ENCODE measurements at regions not wholly inside any gene's neighbourhood (a gene's known extent, or its start where the extent isn't known, plus 50 kb on each side); places are given as distances from the start of the nearest gene placed in this dataset.

- DNase-seq (ENCODE audit: extremely low read depth, low read depth), result no peak
- H3K4me3 ChIP-seq (replicated peaks; ENCODE audit: low read depth, low read length), result no peak overlapping the region
- TF ChIP-seq, protein P1, sequence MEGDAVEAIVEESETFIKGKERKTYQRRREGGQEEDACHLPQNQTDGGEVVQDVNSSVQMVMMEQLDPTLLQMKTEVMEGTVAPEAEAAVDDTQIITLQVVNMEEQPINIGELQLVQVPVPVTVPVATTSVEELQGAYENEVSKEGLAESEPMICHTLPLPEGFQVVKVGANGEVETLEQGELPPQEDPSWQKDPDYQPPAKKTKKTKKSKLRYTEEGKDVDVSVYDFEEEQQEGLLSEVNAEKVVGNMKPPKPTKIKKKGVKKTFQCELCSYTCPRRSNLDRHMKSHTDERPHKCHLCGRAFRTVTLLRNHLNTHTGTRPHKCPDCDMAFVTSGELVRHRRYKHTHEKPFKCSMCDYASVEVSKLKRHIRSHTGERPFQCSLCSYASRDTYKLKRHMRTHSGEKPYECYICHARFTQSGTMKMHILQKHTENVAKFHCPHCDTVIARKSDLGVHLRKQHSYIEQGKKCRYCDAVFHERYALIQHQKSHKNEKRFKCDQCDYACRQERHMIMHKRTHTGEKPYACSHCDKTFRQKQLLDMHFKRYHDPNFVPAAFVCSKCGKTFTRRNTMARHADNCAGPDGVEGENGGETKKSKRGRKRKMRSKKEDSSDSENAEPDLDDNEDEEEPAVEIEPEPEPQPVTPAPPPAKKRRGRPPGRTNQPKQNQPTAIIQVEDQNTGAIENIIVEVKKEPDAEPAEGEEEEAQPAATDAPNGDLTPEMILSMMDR (IDR thresholded peaks at IDR 0.05; ENCODE audit: low read depth, low read length, missing control alignments), result no peak
Observed at GRCh38 chr7:57250801-57251200, 118.6 kb upstream of the ZNF479 start.

DNA sequence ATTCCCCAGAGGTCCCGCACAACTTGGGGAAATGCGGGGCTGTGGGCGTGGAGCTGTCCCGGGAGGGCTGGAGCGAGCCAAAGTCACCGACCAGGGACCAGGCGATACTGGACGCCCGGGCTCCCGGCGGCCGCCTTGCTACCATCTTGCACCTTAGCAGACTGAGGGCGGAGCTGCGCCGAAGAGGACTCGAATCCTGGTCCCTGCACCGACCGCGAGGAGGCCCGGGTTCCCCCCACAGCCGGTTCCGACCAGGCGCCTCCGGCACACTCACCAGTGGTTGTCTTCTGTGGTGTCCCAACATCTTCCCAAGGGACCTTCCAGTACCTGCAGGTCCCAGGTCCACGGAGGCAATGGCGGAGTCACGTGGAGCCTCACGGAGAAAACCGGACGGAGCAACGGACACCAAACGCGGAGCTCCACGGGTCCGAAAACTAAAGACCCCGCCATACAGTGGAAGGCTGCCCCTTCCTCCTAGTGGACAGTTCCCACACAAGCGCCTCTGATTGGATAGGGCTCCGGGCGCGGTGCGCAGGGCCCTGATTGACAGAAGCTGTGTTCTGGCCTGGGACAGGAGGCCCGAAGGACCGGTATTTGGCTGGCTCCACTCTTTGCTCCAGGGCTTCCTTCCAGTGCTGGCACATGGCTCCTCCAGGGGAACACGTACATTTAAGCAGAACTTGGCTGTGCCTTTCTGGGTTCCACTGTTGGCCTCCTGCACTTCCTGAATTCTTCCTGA is 124.6 kb upstream of the ZNF479 start:
- no peak for DNase-seq (ENCODE audit: extremely low read depth, low read depth)
- no peak overlapping the region for H3K4me3 ChIP-seq (replicated peaks; ENCODE audit: low read depth, low read length)
- TF ChIP-seq, protein P1 (IDR thresholded peaks at IDR 0.05; ENCODE audit: low read depth, low read length, missing control alignments), result no peak

DNA sequence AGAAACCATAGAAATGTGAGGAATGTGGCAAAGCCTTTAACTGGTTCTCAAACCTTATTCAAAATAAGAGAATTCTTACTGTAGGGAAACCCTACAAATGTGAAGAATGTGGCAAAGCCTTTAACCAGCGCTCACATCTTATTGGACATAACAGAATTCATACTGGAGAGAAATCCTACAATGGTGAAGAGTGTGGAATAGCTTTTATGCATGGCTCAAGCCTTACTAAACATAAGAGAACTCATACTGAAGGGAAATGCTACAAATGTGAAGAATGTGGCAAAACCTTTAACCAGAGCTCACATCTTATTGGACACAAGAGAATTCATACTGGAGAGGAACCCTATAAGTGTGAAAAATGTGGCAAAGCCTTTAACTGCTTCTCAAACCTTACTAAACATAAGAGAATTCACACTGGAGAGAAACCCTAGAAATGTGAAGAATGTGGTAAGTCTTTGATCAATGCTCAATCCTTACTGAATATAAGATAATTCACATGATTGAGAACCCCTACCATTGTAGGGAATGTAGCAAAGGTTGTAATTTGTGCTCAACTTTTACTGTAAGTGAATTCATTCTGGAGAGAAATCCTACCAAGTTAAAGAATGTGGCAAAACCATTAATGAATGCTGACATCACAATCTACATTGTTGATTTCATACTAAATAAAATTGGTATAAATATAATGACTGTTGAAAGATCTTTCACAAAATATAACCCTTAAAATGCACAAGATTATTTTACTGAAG is 142.5 kb upstream of the ZNF479 start:
- no peak for DNase-seq (ENCODE audit: extremely low read depth, low read depth)
- H3K4me3 ChIP-seq (replicated peaks; ENCODE audit: low read depth, low read length), result no peak overlapping the region
- TF ChIP-seq, protein P1 (IDR thresholded peaks at IDR 0.05; ENCODE audit: low read depth, low read length, missing control alignments), result no peak

DNA sequence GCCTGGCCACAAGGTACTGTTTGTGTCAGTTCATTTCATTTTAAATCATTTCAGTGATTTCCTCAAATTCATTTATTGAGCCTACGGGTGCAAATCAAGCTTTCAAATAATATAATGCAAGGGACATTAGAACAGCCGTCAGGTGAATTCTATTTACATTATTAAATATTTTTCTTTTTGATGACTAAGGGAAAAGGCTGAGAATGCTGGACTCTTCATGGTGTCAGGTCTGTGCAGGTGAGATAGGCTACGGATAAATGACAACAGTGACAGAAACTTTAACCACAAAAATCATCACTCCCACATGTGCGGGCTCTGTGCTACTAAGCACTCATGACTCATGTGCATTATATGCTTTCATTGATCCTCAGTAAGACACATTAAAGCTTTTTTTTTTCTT is 149.2 kb upstream of the ZNF716 start:
- TF ChIP-seq, protein P1 (IDR thresholded peaks at IDR 0.05; ENCODE audit: low read depth, low read length, missing control alignments), result no peak
- no peak for DNase-seq (ENCODE audit: extremely low read depth, low read depth)
- H3K4me3 ChIP-seq (replicated peaks; ENCODE audit: low read depth, low read length), result no peak overlapping the region

GRCh38 chr7:57305192-57305748 is 144.7 kb upstream of the ZNF716 start:
- no peak for DNase-seq (ENCODE audit: extremely low read depth, low read depth)
- TF ChIP-seq, protein P1 (IDR thresholded peaks at IDR 0.05; ENCODE audit: low read depth, low read length, missing control alignments), result peak; percentile 29
- H3K4me3 ChIP-seq (replicated peaks; ENCODE audit: low read depth, low read length), result no peak overlapping the region

- H3K4me3 ChIP-seq (replicated peaks; ENCODE audit: low read depth, low read length), result no peak overlapping the region
- TF ChIP-seq, protein P1 (IDR thresholded peaks at IDR 0.05; ENCODE audit: low read depth, low read length, missing control alignments), result peak; percentile 22
- no peak for DNase-seq (ENCODE audit: extremely low read depth, low read depth)
Observed at GRCh38 chr7:57308631-57309408, 141.2 kb upstream of the ZNF716 start.
